Neural cell (in vitro differentiated cells): ENCODE measurements at regions not wholly inside any gene's neighbourhood (a gene's known extent, or its start where the extent isn't known, plus 50 kb on each side); places are given as distances from the start of the nearest gene placed in this dataset.

Experiments used
- H2AFZ ChIP-seq: fragments of 200-600, 300-800 bp; sonication (generic), shearing (Covaris generic); 2 replicates; pipeline ENCODE4 v1.6.0; 2014; ENCODE audit warnings: low read depth, mild to moderate bottlenecking, antibody characterized with exemption, low read length, moderate library complexity
- H3F3A ChIP-seq: fragments of 200-600 bp; shearing (Covaris generic); 2 replicates; pipeline ENCODE4 v1.6.1; 2016; ENCODE audit warnings: mild to moderate bottlenecking, moderate library complexity, mixed read lengths, antibody characterized with exemption, low read length; ENCODE audit not compliant: insufficient read depth, poor library complexity, severe bottlenecking
- H3K27ac ChIP-seq: fragments of 200-600, 300-800 bp; sonication (generic), shearing (Covaris generic); 2 replicates; pipeline ENCODE4 v1.5.1; 2014; ENCODE audit warnings: mild to moderate bottlenecking, low read length, moderate library complexity
- H3K27me3 ChIP-seq: fragments of 300-800, 200-600 bp; sonication (generic), shearing (Covaris generic); 2 replicates; pipeline ENCODE4 v1.6.0; 2014; ENCODE audit warnings: mild to moderate bottlenecking, low read depth, low read length, moderate library complexity; ENCODE audit not compliant: insufficient read depth
- H3K36me3 ChIP-seq: fragments of 300-800, 200-600 bp; sonication (generic), shearing (Covaris generic); 2 replicates; pipeline ENCODE4 v1.5.1; 2014; ENCODE audit warnings: mild to moderate bottlenecking, antibody characterized with exemption, low read length, moderate library complexity; ENCODE audit not compliant: insufficient read depth
- H3K4me2 ChIP-seq: fragments of 300-800, 200-600 bp; sonication (generic), shearing (Covaris generic); 2 replicates; pipeline ENCODE4 v1.6.0; 2014; ENCODE audit warnings: mild to moderate bottlenecking, low read length
- H3K4me3 ChIP-seq: fragments of 300-800, 200-600 bp; sonication (generic), shearing (Covaris generic); 2 replicates; pipeline ENCODE4 v1.5.1; 2014; ENCODE audit warnings: mild to moderate bottlenecking, low read length, moderate library complexity
- H3K79me2 ChIP-seq: fragments of 200-600 bp; shearing (Covaris generic); replicated peaks from 2 replicates; pipeline ENCODE4 v1.6.0; 2014; ENCODE audit warnings: mild to moderate bottlenecking, low read length, moderate library complexity; ENCODE audit not compliant: insufficient read depth
- H3K9ac ChIP-seq: fragments of 300-800, 200-600 bp; sonication (generic), shearing (Covaris generic); 2 replicates; pipeline ENCODE4 v1.6.1; 2016; ENCODE audit warnings: mild to moderate bottlenecking, low read length, mixed read lengths
- H3K9me2 ChIP-seq: fragments of 200-600 bp; shearing (Covaris generic); 2 replicates; pipeline ENCODE4 v1.6.1; 2016; ENCODE audit warnings: mild to moderate bottlenecking, low read length, mixed read lengths; ENCODE audit not compliant: insufficient read depth
- H3K9me3 ChIP-seq: fragments of 200-600, 300-800 bp; sonication (generic), shearing (Covaris generic); 2 replicates; pipeline ENCODE4 v1.6.1; 2016; ENCODE audit warnings: mild to moderate bottlenecking, mixed run types, low read length, moderate library complexity, mixed read lengths
- H4K20me1 ChIP-seq: fragments of 200-600 bp; shearing (Covaris generic); 2 replicates; pipeline ENCODE4 v1.6.1; 2016; ENCODE audit warnings: mild to moderate bottlenecking, mixed run types; ENCODE audit not compliant: insufficient read depth
- EP300 ChIP-seq: fragments of 450-650 bp; conservative IDR thresholded peaks from 2 replicates; pipeline ENCODE4 v1.6.1; 2014; ENCODE audit warnings: antibody characterized with exemption, mild to moderate bottlenecking, moderate library complexity; ENCODE audit not compliant: poor library complexity, severe bottlenecking
- EZH2 ChIP-seq: fragments of 200-600, 300-800 bp; shearing (Covaris generic), sonication (generic); IDR thresholded peaks from 2 replicates; pipeline ENCODE4 v1.6.1; 2014; ENCODE audit warnings: antibody characterized with exemption, low read length, borderline replicate concordance, mild to moderate bottlenecking; ENCODE audit not compliant: insufficient read depth, poor library complexity, severe bottlenecking
- MXI1 ChIP-seq: fragments of 450-650 bp; conservative IDR thresholded peaks from 2 replicates; pipeline ENCODE4 v1.6.1; 2014; ENCODE audit warnings: antibody characterized with exemption, mild to moderate bottlenecking; ENCODE audit not compliant: poor library complexity, severe bottlenecking
- POLR2AphosphoS5 ChIP-seq: IDR thresholded peaks from 2 replicates; pipeline ENCODE4 v1.6.1; 2012
- RAD21 ChIP-seq: fragments of 450-650 bp; conservative IDR thresholded peaks from 2 replicates; pipeline ENCODE4 v1.6.1; 2014; ENCODE audit warnings: antibody characterized with exemption, mild to moderate bottlenecking, moderate library complexity
- REST ChIP-seq: IDR thresholded peaks from 2 replicates; pipeline ENCODE4 v1.6.1; 2012; ENCODE audit warnings: borderline replicate concordance
- SMC3 ChIP-seq: fragments of 450-650 bp; conservative IDR thresholded peaks from 2 replicates; pipeline ENCODE4 v1.6.1; 2014; ENCODE audit warnings: antibody characterized with exemption, mild to moderate bottlenecking, moderate library complexity; ENCODE audit not compliant: poor library complexity
- TAF1 ChIP-seq: IDR thresholded peaks from 2 replicates; pipeline ENCODE4 v1.6.1; 2012; ENCODE audit warnings: low read depth
- TF ChIP-seq, protein P1 (sequence below): fragments of 450-650 bp; IDR thresholded peaks from 2 replicates; pipeline ENCODE4 v1.5.1; 2014; ENCODE audit warnings: antibody characterized with exemption, mild to moderate bottlenecking, moderate library complexity; ENCODE audit not compliant: poor library complexity, severe bottlenecking

GRCh38 chr4:154047733-154048132, 258.9 kb upstream of the SFRP2 start:
- TF ChIP-seq, protein P1, sequence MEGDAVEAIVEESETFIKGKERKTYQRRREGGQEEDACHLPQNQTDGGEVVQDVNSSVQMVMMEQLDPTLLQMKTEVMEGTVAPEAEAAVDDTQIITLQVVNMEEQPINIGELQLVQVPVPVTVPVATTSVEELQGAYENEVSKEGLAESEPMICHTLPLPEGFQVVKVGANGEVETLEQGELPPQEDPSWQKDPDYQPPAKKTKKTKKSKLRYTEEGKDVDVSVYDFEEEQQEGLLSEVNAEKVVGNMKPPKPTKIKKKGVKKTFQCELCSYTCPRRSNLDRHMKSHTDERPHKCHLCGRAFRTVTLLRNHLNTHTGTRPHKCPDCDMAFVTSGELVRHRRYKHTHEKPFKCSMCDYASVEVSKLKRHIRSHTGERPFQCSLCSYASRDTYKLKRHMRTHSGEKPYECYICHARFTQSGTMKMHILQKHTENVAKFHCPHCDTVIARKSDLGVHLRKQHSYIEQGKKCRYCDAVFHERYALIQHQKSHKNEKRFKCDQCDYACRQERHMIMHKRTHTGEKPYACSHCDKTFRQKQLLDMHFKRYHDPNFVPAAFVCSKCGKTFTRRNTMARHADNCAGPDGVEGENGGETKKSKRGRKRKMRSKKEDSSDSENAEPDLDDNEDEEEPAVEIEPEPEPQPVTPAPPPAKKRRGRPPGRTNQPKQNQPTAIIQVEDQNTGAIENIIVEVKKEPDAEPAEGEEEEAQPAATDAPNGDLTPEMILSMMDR = no peak
- TF ChIP-seq REST (no peak), EZH2 (no peak), MXI1 (no peak), TAF1 (no peak), EP300 (no peak), SMC3 (no peak), RAD21 (no peak), POLR2AphosphoS5 (no peak)
- Histone ChIP-seq H3K27ac (no peak overlapping the region), H2AFZ (no peak overlapping the region), H3K79me2 (no peaks in the 10 kb centered on the region), H4K20me1 (no peaks in the 10 kb centered on the region), H3K9me2 (no peaks in the 10 kb centered on the region), H3K36me3 (no peaks in the 10 kb centered on the region), H3F3A (no peaks in the 10 kb centered on the region), H3K9ac (no peak overlapping the region), H3K27me3 (no peaks in the 10 kb centered on the region), H3K4me3 (no peak overlapping the region), H3K4me2 (no peak overlapping the region), H3K9me3 (peaks cover 4% of the 10 kb centered on the region)

DNA sequence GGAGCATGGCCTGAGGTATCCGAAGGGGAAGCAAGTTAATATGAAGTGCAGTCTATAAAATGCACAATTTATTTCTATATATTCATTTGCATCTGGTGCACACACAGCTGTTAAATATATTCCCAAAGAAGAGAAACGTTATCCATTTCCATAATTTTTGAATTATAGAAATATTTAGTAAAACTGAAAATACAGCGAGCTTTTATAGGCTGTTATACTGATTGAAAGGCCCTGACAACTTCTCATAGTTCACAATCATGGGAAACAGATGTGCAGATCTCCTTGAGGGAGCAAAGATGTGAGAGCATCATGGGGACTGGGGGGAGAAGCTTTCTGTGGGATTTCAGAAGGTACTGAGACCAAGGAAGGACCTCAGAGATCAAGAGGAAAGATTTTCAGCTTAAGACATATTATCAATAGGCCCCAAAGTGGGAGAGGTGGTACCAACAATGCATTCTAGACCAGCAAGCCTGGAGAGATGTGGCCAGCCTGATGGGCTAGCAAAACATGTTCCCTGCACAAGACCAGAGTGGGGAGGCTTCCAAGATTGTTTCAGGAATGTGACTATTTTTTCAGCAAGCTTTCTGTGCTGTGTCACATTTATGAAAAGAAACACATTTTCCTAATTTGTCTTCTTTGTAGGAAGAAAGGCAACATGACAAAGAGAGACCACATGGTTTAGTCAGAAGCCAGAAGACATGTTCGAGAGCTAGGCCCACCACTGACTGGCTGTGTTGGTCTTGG, 256.0 kb upstream of the SFRP2 start:
- Histone ChIP-seq H3K4me2 (no peak overlapping the region), H3K36me3 (no peaks in the 10 kb centered on the region), H3K9me3 (no peaks in the 10 kb centered on the region), H3K9me2 (no peaks in the 10 kb centered on the region), H2AFZ (no peak overlapping the region), H3K27ac (no peak overlapping the region), H4K20me1 (no peaks in the 10 kb centered on the region), H3F3A (no peaks in the 10 kb centered on the region), H3K27me3 (no peaks in the 10 kb centered on the region), H3K79me2 (no peaks in the 10 kb centered on the region), H3K4me3 (no peak overlapping the region), H3K9ac (no peak overlapping the region)
- TF ChIP-seq SMC3 (no peak), TAF1 (no peak), EZH2 (no peak), REST (no peak), POLR2AphosphoS5 (no peak)
- TF ChIP-seq, protein P1 = no peak
